ENCODE measurements at regions not wholly inside any gene's neighbourhood (a gene's known extent, or its start where the extent isn't known, plus 50 kb on each side); places are given as distances from the start of the nearest gene placed in this dataset.

- H3K27ac ChIP-seq: no peak overlapping the region
- peak overlapping the region; percentile 9 to 34 for H3K4me3 ChIP-seq
- intact Hi-C loops (cut with DNase I; ENCODE audit: low total_unique reads): no loop called here
- H3K36me3 ChIP-seq (ENCODE audit: low read depth, missing control alignments): no peaks in the 10 kb centered on the region
- H3K27me3 ChIP-seq: no peaks in the 10 kb centered on the region
- TF ChIP-seq, protein P1, sequence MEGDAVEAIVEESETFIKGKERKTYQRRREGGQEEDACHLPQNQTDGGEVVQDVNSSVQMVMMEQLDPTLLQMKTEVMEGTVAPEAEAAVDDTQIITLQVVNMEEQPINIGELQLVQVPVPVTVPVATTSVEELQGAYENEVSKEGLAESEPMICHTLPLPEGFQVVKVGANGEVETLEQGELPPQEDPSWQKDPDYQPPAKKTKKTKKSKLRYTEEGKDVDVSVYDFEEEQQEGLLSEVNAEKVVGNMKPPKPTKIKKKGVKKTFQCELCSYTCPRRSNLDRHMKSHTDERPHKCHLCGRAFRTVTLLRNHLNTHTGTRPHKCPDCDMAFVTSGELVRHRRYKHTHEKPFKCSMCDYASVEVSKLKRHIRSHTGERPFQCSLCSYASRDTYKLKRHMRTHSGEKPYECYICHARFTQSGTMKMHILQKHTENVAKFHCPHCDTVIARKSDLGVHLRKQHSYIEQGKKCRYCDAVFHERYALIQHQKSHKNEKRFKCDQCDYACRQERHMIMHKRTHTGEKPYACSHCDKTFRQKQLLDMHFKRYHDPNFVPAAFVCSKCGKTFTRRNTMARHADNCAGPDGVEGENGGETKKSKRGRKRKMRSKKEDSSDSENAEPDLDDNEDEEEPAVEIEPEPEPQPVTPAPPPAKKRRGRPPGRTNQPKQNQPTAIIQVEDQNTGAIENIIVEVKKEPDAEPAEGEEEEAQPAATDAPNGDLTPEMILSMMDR (IDR thresholded peaks at IDR 0.05): no peak
- TF ChIP-seq POLR2A (IDR thresholded peaks at IDR 0.05): no peak
- H3K4me1 ChIP-seq: no peaks in the 10 kb centered on the region
- DNase-seq: peak; percentile 18
- no peaks in the 10 kb centered on the region for H3K9me3 ChIP-seq
- WGBS, 2 donors: 68 to 73% methylated on average over 9 to 14 of the region's 16 CpGs
Observed at GRCh38 chrX:28042260-28042659, 61.0 kb upstream of the DCAF8L1 start.

- Histone ChIP-seq H3K9me3 (no peaks in the 10 kb centered on the region), H3K27me3 (no peaks in the 10 kb centered on the region), H3K36me3 (ENCODE audit: low read depth, missing control alignments) (no peaks in the 10 kb centered on the region), H3K4me1 (no peaks in the 10 kb centered on the region), H3K4me3 (no peak overlapping the region), H3K27ac (no peak overlapping the region)
- 93 to 96% methylated on average over 5 to 8 of the region's 8 CpGs for WGBS, 2 donors
- no peak for DNase-seq
- TF ChIP-seq POLR2A (IDR thresholded peaks at IDR 0.05): no peak
- TF ChIP-seq, protein P1 (IDR thresholded peaks at IDR 0.05): no peak
- intact Hi-C loops (cut with DNase I; ENCODE audit: low total_unique reads): no loop called here
Observed at GRCh38 chrX:28039258-28039657, 58.0 kb upstream of the DCAF8L1 start.

Measured in testis (tissue), 2 donors.